ENCODE measurements at regions not wholly inside any gene's neighbourhood (a gene's known extent, or its start where the extent isn't known, plus 50 kb on each side); places are given as distances from the start of the nearest gene placed in this dataset.

DNA sequence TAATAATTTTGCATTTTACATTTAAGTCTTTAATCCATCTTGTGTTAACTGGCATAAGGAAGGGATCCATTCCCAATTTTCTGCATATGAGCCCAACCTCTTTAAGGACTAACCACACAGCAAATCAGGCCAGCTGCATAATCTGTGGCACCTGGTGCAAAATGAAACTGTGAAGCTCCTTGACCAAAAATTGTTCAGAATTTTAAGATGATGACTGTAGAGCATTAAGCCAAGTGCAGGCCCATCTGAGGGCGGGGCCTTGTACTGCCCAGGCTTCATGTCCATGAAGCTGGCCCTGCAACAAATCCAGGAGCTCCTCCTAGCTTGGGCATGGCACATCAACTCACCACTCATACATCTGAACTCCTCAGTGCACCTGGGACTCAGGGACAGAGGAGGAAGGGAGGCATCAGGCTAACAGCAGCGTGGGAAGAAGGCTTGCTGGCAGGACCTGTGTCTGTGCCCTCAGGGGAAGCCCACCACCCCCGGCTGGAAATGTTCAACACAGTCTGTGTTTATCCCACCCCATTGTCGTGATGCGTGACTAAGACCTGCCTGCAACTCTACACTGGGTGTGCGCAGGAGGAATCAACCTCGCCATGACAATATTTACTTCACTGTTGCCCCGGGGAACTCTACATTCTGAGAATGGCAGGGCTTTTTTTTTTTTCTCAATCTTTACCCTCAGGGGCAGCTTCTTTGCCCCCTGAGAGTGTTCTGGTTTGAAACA lies 128.9 kb upstream of the SIX2 start:
- no peak for DNase-seq

DNA sequence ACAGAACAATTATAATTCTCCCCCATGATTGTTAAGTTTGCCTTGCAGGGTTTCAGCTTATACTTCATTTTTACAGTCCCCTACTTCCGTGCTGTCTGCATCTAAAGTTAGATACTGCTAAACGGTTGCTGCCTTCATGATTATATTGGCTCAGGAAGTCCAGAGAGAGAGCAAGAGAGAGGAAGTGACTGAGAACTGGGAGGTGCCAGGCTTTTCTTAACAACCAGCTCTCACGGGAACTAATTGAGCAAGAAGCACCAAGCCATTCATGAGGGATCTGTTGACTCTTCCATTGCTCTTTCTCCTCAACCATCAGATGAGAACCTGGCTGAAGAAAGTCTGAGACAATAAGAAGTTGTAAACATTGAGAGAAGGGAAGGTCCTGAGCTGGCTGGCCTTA lies 125.5 kb upstream of the SIX2 start:
- DNase-seq = no peak

DNA sequence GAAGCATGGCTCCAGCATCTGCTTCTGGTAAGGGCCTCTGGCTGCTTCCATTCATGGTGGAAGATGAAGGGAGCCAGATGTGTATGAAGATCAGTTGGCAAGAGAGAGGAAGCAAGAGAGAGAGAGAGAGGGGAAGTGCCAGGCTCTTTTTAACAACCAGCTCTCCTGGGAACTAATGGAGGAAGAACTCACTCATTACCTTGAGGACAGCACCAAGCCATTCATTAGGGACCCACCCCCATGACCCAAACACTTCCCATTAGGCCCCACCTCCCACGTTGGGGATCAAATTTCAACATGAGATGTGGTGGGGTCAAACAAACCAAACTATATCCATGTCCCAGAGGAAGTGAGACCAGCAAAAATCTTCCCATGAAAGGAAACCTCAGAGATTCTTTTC lies 124.8 kb upstream of the SIX2 start:
- DNase-seq = no peak

DNA sequence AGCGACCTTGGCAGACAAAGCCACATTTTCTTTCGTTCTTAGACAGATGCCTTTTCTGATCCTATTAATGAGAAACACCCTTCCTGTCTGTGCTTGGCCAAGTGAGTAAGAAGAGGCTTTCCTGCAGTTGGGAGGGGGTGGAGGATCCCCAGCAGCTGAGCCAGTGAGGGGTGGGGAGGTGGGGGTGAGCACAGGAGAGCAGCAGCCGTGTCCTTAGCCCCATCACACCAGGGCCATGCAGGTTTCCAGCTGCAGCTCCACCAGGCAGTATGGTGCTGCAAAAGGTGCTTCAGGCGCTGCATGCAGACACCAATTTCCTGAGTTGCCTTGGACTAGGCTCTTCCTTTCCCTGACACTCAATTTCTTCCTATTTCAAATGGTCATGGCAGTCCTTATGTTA lies 123.3 kb upstream of the SIX2 start:
- DNase-seq = peak; percentile 16

DNA sequence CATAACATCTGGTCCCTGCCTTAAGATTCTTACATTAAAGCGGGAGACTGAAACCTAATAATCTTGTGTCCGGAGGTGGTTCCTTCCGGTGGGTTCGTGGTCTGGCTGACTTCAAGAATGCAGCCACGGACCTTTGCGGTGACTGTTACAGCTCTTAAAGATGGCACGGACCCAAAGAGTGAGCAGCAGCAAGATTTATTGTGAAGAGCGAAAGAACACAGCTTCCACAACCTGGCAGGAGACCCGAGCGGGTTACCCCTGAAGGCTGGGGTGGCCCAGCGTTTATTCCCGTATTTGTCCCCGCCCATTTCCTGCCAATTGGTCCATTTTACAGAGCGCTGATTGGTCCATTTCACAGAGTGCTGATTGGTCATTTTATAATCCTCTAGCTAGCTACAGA lies 122.3 kb upstream of the SIX2 start:
- peak; percentile 19 for DNase-seq

DNA sequence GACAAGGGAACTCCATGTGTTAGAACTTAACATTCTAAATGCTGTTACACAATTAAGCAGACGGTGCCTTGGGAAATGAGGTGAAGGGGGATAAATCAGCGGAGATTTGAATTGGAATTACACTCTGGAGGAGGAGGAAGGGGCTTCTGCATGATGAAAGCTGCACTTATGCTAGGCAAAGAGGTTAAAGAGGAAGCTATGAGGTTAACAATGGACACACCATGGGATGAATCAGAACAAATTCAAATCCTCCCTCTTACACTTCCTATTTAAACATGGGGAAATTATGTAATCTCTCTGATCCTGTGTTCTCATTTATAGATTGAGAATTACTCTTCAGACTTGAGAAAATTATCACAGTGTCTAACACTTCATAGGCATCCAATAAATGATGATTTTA lies 121.5 kb upstream of the SIX2 start:
- DNase-seq = no peak

DNA sequence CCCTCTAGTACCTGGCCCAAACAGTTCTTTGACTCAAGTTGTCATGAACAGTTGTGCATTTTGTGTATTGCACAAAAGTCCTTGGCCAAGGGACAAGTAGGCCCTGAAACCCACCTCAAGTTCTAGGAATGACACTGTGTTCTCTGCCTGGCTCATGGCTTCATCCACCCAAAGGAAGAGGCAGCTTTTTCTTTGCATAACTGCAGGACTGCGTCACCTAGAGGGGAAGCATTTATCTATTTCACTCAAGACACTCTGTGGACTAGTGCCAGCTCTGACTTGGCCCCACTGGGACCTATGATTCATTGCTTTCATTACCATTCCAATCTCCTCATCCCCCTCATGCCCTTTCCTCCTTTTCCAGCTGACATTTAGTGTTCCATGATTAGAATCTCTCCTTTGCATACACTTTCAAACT lies 119.3 kb upstream of the SIX2 start:
- peak; percentile 98 for DNase-seq

DNA sequence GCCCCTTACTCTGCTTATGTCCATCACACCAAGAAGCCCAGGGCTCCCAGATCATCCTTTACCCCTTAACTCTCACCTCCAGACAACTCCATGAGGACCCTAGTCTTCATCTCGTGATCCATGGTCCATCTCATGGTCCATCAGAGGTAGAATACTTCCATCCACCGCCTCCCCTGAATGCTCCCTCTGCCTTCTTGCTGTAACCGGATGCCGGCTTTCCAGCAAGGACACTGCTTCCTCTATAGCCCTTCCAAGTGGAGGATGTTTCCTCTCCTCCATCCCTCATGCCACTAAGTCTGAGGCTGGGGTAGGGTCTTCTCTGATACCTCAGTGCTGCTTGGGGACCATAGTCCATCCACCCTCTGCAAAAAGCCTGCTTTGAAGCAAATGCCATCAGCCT lies 118.6 kb upstream of the SIX2 start:
- DNase-seq = no peak

DNA sequence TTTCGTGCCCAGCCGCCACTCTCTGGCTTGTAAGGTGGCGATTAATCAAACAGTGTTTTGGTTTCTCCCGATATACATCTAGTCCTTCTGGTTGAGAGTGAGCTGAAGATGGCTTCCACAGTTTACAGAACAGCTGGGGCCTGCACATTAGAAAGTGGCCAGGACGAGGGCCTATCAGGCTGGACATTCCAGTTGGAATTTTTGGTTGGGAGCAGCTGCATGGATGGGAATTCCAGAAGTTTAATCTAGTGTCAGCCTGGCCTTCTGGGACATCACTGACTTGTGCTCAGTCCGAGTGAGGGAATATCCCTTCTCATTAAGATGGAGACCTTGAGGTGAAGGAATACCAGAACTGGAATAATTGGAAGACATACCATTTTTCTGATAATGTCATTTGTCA lies 118.1 kb upstream of the SIX2 start:
- no peak for DNase-seq

DNA sequence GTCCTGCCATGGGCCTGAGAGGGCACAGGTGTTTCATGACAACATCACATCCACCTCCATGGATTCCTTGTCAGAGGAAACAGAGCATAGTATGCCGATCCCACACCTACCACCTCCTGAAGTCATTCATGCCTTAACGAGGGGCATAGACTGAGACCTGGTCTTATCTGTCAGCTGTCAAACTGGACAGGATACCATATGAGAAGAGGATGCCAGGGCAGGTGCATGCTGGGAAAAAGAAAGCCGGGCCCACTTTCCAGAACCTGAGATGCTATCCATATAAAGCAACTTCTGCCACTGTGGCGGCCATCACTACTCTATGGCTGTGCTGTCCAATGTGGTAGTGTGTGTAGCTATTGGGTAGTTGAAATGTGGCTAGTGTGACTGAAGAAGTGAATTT lies 116.0 kb upstream of the SIX2 start:
- no peak for DNase-seq

DNA sequence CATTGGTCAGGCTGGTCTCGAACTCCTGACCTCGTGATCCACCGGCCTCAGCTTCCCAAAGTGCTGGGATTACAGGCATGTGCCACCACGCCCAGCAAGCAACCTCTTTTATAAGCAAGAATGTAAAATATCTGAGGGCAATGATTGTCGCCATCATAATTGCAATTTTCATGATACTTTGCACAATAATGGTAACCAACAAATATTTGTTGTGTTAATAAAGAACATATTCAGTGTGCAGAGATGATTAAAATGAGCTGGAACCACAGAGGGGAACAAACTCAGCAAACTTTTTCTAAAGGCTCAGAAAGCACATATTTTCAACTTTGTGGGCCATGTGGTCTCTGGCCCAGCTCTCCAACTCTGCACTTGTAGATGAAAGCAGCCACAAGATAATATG lies 115.2 kb upstream of the SIX2 start:
- DNase-seq = peak; percentile 6

DNA sequence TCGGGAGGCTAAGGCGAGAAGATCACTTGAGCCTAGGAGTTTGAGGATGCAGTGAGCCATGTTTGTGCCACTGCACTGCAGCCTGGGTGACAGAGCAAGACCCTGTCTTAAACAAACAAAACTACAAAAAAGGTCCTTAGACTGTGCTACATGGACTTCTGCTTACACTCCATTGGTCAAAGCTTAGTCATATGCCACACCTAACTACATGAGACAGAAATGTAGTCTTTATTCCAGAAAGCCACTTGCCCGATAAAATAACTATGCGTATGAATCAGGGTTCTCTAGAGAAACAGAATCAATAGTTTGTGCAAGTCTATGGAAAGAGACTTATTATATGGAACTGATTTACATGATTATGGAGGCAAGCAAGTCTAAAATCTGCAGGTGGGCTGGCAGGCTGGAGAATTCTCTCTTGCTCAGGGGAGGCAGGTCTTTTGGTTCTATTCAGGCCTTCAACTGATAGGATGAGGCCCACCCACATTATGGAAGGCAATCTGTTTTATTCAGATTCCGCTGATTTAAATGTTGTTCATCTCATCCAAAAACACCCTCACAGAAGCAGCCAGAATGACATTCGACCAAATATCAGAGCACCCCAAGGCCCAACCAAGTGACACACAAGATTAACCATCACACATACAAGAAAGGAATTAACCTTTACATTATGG lies 114.4 kb upstream of the SIX2 start:
- no peak for DNase-seq

DNA sequence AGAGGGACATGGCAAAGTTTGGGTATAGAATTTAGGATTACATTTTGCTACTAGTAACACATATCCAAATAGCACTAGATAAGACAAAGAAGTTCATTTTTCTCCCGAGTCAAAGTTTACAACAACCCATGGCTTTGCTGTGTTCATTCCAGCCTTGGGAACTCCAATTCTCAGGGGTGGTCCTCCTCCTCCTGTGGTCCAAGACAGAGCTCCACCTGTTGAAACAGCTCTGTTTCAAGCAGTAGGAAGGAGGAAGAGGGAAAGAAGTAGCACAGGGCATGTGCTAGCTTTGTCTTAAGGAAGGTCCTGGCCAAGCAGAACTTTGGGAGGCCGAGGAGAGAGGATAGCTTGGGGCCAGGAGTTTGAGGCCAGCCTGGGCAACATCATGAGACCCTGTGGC lies 113.8 kb upstream of the SIX2 start:
- DNase-seq = no peak

DNA sequence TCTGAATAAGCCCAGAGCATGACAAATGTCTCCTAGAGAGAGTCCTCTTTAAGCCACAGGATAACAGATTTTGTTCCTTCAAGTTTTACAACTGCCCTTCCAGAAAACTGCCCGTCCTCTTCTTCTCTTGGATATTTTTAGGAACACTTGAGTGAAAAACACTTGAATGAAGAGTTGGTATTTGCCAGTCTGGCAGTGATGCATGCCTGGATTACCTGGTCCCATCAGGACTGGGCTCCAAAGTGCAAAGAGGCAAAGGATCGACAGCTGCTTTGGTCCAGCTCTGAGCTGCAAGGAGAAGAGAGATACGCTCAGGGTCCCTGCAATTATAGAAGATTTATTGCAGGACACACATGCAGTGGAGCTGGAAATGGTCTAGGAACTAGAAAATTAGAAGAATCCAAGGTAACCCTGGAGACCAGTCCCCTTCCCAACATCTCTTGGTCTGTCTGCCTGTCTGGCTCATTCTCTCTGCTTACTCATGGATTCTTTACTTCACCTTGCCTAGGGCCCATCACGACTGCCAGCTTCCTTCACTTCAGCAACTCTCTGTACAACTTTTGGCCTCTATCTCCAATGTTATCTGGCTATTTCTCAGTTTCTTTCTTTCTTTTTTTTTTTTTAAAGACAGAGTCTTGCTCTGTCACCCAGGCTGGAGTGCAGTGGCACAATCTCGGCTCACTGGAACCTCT lies 112.1 kb upstream of the SIX2 start:
- peak; percentile 12 for DNase-seq

DNA sequence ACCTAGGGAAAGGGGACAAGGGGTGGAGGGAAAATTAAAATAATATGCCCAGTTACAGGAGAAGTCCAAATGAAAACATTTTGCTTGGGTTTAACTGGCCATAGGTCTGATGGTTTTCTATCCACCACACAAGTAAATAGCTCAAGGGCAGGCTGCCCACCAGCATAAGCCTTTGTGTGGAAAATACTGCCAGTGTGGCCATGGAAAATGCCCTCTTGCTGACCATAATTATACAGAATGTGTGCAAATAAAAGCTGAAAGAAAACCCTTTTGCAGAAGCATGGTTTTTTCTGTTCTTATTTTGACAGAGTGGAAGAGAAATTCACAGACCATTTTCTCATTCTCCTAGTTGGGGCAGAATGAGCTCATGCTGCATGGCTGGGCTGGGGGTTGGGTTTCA lies 111.3 kb upstream of the SIX2 start:
- DNase-seq = peak; percentile 13

DNA sequence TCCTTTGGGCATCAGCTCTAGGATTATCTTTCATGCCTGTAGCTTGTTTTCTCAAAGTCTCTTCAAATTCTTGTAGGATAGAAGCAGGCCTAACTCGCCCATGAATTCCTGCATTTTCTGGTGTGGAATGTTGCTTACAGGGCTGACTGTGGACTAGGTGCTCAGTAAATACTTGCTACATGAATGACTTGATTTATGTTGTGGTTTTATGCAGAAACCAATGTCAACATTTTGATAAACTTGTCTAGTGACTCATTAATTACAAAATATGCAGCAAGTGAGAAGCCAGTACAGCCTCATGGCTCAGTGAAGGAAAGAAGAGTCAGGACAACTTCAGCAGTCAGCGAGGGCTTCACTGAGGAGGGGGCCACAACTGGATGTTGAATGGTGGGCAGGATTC lies 110.6 kb upstream of the SIX2 start:
- DNase-seq = peak; percentile 96

DNA sequence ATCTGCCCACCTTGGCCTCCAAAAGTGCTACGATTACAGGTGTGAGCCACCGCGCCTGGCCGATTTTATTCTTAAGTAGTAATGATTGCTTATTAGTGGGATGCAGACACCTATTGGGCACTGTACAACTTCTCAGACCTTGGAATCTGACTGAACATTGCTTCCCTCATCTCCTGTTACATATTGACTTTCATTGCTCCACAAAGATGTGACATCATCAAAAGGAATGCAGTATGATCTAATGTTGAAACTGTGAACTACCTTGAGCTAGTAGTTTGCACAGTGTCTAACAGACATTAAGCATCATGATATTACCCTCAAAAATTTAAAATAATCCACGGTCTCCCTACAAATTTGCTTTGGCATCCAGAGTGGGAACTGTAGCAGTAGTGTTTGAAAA lies 109.8 kb upstream of the SIX2 start:
- peak; percentile 75 for DNase-seq

DNA sequence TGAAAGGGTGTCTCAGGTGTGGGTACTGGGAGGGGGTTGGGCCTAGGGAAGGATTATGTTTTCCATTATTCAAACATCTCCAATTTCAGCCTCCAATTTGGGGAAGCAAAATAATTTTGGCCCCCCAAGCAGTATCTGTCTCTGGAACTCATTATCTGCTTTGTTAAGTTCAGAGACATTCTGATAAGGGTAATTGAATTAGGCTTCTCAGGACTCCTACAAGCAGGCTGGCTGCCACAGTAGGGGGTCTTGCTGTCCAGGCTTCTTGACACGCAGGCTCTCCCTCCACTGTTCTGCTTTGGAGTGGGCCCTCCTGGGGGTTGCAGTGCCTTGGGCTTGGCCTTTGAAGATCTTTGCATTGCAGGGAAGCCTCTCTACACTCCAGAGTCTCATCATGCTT lies 108.1 kb upstream of the SIX2 start:
- no peak for DNase-seq

DNA sequence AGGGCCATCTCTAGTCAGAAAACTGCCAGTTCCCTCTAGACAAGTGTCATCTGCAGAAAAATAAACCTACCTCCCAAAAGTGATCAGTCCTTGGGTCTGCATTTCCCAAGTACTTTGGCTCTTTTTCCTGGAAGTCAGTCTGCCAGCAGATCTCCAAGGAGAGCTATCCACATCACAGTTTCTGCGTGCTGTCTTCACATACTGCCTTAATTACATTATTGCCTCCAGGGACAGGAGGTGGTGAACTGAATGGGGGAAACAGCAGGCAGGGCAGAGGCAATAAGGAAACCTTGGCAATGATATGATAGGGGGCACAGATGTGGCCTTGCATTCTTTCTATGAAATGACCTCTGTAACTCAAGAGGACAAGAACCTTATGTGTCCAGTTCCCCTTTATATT lies 105.9 kb upstream of the SIX2 start:
- no peak for DNase-seq

DNA sequence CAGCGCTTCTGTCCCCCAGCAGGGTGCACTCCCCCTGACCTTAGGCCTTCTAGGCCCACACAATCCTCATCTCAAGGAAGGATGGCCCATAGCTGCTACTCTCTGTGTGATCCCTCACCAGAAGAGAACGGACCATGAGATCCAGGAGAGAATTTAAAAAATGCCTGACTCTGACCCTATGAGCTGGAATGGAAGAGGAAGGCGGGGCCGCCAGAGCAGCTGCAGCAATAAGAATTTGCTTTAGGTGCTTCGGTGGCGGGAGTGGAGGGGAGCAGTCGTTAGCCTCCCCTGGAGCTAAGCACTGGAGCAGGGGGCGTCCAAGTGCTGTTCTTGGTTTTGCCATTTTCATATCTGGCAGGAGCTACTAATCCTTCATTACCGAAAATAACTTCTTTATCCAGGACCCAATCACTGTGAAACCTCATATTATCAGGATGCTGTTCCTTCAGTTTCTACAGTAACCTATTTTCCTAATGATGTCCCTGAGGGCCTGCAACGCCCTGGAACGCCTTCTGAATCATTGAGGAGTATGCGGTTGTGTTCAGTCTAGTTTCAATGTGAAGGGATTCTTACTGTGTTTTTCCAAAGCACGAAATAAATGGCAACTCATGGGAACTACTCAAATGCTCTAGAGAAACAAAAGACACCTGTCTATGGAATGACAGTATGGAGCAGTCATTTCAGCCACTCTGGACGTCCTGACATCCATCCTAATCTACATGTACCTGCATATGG lies 105.1 kb upstream of the SIX2 start:
- no peak for DNase-seq

DNA sequence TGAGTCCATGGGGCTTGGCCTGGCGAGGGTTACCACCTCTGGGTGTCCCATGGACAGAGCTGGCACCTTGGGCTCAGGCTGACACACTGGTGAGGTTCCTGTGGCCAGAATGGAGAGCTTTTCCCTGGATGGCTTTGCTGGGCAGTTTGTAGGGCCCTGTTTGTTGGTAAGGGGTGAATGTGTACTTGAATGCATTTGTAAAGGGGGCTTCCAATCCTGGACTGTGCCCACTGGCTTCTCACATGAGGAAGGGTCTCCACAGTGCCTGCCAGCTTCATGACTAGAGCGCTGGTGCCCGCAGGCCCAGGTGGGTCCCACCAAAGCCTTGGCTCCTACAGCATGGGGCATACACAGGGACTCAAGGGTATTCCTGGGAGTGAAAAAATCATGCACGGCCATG lies 103.5 kb upstream of the SIX2 start:
- no peak for DNase-seq

DNA sequence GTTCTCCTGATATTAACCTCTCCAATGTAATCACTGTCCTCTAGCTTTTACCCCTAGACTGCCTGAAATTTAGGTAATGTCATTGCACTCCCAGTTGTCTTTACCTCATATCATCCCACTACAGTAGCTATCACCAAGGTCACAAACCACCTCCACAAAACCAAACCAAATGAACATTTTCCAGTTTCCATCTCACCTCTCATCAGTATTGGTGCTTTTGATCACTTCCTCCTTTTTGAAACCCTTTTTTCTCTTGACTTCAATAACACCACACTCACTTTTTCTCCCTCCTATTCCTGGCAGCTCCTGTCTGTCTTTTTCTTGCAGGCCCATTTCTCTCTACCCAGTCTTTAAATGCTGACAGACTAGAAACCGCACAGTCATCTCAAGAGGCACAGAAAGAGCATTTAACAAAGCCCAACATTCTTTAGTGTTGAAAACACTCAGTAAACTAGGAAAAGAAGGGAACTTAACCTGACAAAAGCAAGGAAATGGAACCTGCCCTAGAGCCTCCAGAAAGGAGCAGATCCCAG lies 95.9 kb upstream of the SIX2 start:
- no peak for DNase-seq

DNA sequence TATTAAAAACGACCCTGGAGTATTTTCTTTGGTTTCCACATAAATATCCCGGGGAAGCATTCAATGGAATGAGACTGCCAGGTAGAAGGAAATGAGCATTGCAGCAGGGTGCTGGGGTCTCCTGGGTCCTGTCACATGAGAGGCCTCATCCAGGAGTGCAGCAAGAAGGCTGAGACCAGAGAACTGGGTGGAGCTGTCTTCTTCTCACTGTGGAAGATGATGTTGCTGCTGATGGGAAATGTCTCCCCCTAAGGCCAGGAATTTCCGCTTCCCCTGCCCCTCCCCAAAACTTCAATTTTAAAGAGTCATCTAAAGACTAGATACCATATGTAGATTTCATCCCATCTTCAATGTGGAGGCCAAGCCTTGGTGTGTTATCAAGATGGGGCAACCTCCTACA lies 95.2 kb upstream of the SIX2 start:
- DNase-seq = no peak

Measured in fibroblast of skin of abdomen (primary cell).